Natural killer cell (primary cell): ENCODE measurements at regions not wholly inside any gene's neighbourhood (a gene's known extent, or its start where the extent isn't known, plus 50 kb on each side); places are given as distances from the start of the nearest gene placed in this dataset.

Experiments
- ATAC-seq, 3 donors: fragments of 150-1000 bp in 2 of 3; fragments of 200-7000 bp in 1 of 3; cut with Tn5 transposase; 1 replicate in 1 of 3; 2 replicates in 2 of 3; pipeline ENCODE4 v1.10.0; 2021; ENCODE audit warnings: mild to moderate bottlenecking in 2 of 3, moderate library complexity in 2 of 3
- DNase-seq, 2 donors: peaks; one replicate each; pipeline versions ENCODE4 v3.0.0 to v3.0.0-alpha.2; 2013 to 2021; ENCODE audit warnings: mixed read lengths in 1 of 2
- H3K27ac ChIP-seq: one replicate; pipeline ENCODE4 v1.5.1; 2013; ENCODE audit warnings: mild to moderate bottlenecking, low read length
- H3K27me3 ChIP-seq: one replicate; pipeline ENCODE4 v1.6.1; 2013; ENCODE audit warnings: low read length; ENCODE audit not compliant: control insufficient read depth, insufficient read depth
- H3K36me3 ChIP-seq: one replicate; pipeline ENCODE4 v1.6.1; 2013; ENCODE audit warnings: low read length; ENCODE audit not compliant: control insufficient read depth, insufficient read depth
- H3K4me1 ChIP-seq: one replicate; pipeline ENCODE4 v1.6.1; 2013; ENCODE audit warnings: low read length; ENCODE audit not compliant: control insufficient read depth, insufficient read depth
- H3K4me3 ChIP-seq: one replicate; pipeline ENCODE4 v1.5.1; 2013; ENCODE audit warnings: low read length
- H3K9me3 ChIP-seq: one replicate; pipeline ENCODE4 v1.6.1; 2013; ENCODE audit warnings: low read length; ENCODE audit not compliant: control insufficient read depth, insufficient read depth
- H3K27ac Mint-ChIP-seq, 2 donors: one replicate each; pipeline ENCODE4 v1.8.0; 2022; ENCODE audit warnings: mild to moderate bottlenecking in 2 of 2, mixed read lengths in 2 of 2, moderate library complexity in 1 of 2
- H3K27me3 Mint-ChIP-seq, 2 donors: one replicate each; pipeline ENCODE4 v1.8.0; 2022; ENCODE audit warnings: low read depth in 2 of 2, mixed read lengths in 2 of 2
- H3K36me3 Mint-ChIP-seq: one replicate; pipeline ENCODE4 v1.8.0; 2022; ENCODE audit warnings: mixed read lengths
- H3K4me1 Mint-ChIP-seq, 2 donors: one replicate each; pipeline ENCODE4 v1.8.0; 2022; ENCODE audit warnings: mixed read lengths in 2 of 2
- H3K4me3 Mint-ChIP-seq: one replicate; pipeline ENCODE4 v1.8.0; 2022; ENCODE audit warnings: mild to moderate bottlenecking, moderate library complexity, mixed read lengths
- H3K9me3 Mint-ChIP-seq, 2 donors: one replicate each; pipeline ENCODE4 v1.8.0; 2022; ENCODE audit warnings: mixed read lengths in 2 of 2
- WGBS: methylation state at CpG from one replicate; pipeline ENCODE4 v1.1.7; 2013; ENCODE audit warnings: missing lambda C conversion rate; ENCODE audit not compliant: insufficient coverage; 5-methylcytosine and 5-hydroxymethylcytosine counted together
- intact Hi-C: fragments of 100-400 bp; cut with micrococcal nuclease; formaldehyde crosslinking; loops from one replicate; pipeline ENCODE4 v1.14.2; 2022
- TF ChIP-seq, protein P1 (sequence below): fragments of 200-600 bp; IDR thresholded peaks from one replicate; pipeline ENCODE4 v1.8.0; 2022; ENCODE audit warnings: antibody characterized with exemption

DNA sequence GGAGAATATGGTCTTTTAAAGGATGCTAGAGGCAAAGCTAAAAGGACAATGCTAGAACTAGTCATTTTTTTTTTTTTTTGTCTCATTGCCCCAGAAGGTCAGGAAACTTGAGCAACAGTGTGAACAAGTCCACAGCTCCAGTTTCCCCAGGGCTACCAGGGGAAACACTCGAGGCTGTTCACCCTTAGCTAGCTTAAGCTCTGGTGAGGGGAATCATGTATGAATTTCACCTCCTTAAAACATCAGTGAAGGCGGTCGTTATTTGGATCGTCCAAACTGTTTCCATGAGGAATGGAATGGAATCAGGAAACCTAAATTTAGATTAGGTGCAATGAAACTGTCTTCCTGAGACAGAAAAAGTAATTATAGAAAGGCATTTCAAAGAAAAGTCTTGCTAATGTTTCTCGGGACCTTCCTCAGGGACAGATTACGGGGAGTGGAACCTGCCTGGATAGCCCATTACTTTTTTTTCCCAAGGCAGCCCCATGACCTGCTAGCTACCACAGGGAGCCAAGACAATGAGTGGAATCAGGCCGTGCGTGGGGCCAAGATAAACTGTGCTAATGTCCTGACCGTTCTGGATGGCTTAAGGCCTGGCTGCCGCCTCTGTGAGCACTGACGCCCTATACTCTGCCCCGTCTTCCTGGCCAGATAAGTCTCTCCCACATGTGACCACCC is 164.8 kb upstream of the SGK1 start:
- no peak for ATAC-seq

DNA sequence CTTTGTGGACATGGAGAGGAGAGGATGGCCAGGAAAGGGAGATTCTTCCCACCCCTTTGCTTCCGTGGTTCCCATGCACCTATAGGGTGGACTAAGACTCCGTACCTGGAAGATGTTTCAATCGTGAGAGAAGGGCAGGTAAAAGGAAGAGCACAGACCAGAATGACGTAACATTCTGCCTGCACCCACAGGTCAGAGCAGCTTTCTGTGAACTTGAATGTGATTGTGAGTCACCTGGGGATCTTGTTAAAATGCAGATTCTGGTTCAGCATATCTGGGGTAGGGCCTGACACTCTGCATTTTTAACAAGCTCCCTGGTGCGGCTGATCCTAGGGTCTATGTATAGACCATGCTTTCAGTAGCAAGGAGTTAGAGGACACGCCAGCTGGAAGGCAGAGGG is 164.1 kb upstream of the SGK1 start:
- no peaks in the 10 kb centered on the region for H3K4me1 Mint-ChIP-seq
- no peak overlapping the region for H3K27ac Mint-ChIP-seq
- no peaks in the 10 kb centered on the region for H3K4me1 ChIP-seq
- no peak for DNase-seq
- no peaks in the 10 kb centered on the region for H3K36me3 ChIP-seq
- H3K9me3 Mint-ChIP-seq: no peaks in the 10 kb centered on the region
- intact Hi-C loops: no loop called here
- H3K4me3 ChIP-seq: no peak overlapping the region
- H3K27me3 ChIP-seq: no peaks in the 10 kb centered on the region
- no peak overlapping the region for H3K27ac ChIP-seq
- H3K27me3 Mint-ChIP-seq: peaks cover 0 to 2% of the 10 kb centered on the region in 2 donors
- TF ChIP-seq, protein P1, sequence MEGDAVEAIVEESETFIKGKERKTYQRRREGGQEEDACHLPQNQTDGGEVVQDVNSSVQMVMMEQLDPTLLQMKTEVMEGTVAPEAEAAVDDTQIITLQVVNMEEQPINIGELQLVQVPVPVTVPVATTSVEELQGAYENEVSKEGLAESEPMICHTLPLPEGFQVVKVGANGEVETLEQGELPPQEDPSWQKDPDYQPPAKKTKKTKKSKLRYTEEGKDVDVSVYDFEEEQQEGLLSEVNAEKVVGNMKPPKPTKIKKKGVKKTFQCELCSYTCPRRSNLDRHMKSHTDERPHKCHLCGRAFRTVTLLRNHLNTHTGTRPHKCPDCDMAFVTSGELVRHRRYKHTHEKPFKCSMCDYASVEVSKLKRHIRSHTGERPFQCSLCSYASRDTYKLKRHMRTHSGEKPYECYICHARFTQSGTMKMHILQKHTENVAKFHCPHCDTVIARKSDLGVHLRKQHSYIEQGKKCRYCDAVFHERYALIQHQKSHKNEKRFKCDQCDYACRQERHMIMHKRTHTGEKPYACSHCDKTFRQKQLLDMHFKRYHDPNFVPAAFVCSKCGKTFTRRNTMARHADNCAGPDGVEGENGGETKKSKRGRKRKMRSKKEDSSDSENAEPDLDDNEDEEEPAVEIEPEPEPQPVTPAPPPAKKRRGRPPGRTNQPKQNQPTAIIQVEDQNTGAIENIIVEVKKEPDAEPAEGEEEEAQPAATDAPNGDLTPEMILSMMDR: no peak
- no peak overlapping the region for H3K4me3 Mint-ChIP-seq
- no peak for ATAC-seq
- no peaks in the 10 kb centered on the region for H3K9me3 ChIP-seq
- H3K36me3 Mint-ChIP-seq: no peaks in the 10 kb centered on the region
- WGBS: 92% methylated on average over 6 of the region's 6 CpGs

More for the DNA sequence above, 164.8 kb upstream of the SGK1 start:
- Histone ChIP-seq H3K4me3 (no peak overlapping the region), H3K36me3 (no peaks in the 10 kb centered on the region), H3K9me3 (no peaks in the 10 kb centered on the region), H3K27ac (no peak overlapping the region), H3K27me3 (no peaks in the 10 kb centered on the region), H3K4me1 (no peaks in the 10 kb centered on the region)
- H3K27me3 Mint-ChIP-seq: peaks cover 0 to under 1% of the 10 kb centered on the region in 2 donors
- H3K36me3 Mint-ChIP-seq: no peaks in the 10 kb centered on the region
- H3K4me1 Mint-ChIP-seq: no peaks in the 10 kb centered on the region
- no peak overlapping the region for H3K27ac Mint-ChIP-seq
- WGBS: 91% methylated on average over 12 of the region's 12 CpGs
- intact Hi-C loops: no loop called here
- H3K9me3 Mint-ChIP-seq: no peaks in the 10 kb centered on the region
- H3K4me3 Mint-ChIP-seq: no peak overlapping the region
- DNase-seq: no peak
- TF ChIP-seq, protein P1: no peak

DNA sequence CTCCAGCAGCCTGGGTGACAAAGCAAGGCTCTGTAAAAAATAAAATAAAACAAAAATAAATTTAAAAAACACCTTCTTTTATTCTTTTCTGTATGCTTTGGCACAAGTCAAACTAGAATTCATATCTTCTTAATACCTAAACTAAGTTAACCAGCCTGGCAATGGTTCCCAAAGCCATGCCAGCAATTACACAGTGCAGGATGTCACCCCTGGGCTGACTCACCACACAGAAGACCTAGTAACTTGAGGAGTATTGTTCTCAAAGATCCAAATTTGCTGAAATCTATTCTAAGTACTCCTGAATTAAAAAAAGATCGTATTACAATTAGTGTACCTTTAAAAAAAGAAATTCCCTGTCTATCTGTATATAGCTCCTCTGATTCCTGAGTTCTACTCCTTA is 162.7 kb upstream of the SGK1 start:
- TF ChIP-seq, protein P1: no peak
- no peak for ATAC-seq
- no peak overlapping the region for H3K4me3 ChIP-seq

More for the DNA sequence above, 162.7 kb upstream of the SGK1 start:
- Histone ChIP-seq H3K4me1 (no peaks in the 10 kb centered on the region), H3K27ac (no peak overlapping the region), H3K9me3 (no peaks in the 10 kb centered on the region), H3K27me3 (no peaks in the 10 kb centered on the region), H3K36me3 (no peaks in the 10 kb centered on the region)
- WGBS: no CpG with 5 or more reads among the region's 1 CpG
- Mint-ChIP-seq H3K4me3 (no peak overlapping the region), H3K36me3 (no peaks in the 10 kb centered on the region), H3K27ac (no peak overlapping the region), H3K4me1 (no peaks in the 10 kb centered on the region), H3K9me3 (no peaks in the 10 kb centered on the region), H3K27me3 (peaks cover 0 to 2% of the 10 kb centered on the region in 2 donors)
- intact Hi-C loops: no loop called here
- no peak for DNase-seq
